Mesendoderm (in vitro differentiated cells): ENCODE measurements at regions not wholly inside any gene's neighbourhood (a gene's known extent, or its start where the extent isn't known, plus 50 kb on each side); places are given as distances from the start of the nearest gene placed in this dataset.

Experiments
- DNase-seq: peaks from one replicate; pipeline ENCODE4 v3.0.0; 2013
- H2AK5ac ChIP-seq: 2 replicates; pipeline ENCODE4 v1.6.1; 2013; ENCODE audit warnings: low read length, inconsistent platforms
- H2BK120ac ChIP-seq: 2 replicates; pipeline ENCODE4 v1.6.1; 2013; ENCODE audit warnings: low read depth, mild to moderate bottlenecking, low read length, moderate library complexity, mixed read lengths
- H2BK15ac ChIP-seq: replicated peaks from 2 replicates; pipeline ENCODE4 v1.6.1; 2013; ENCODE audit warnings: low read depth, mild to moderate bottlenecking, moderate library complexity
- H2BK5ac ChIP-seq: 2 replicates; pipeline ENCODE4 v1.6.1; 2013; ENCODE audit warnings: low read length, inconsistent platforms
- H3K18ac ChIP-seq: 2 replicates; pipeline ENCODE4 v1.6.1; 2013; ENCODE audit warnings: mild to moderate bottlenecking, low read length, mixed read lengths
- H3K23ac ChIP-seq: one replicate; pipeline ENCODE4 v1.6.1; 2013; ENCODE audit warnings: low read length
- H3K27ac ChIP-seq: 2 replicates; pipeline ENCODE4 v1.5.1; 2013; ENCODE audit warnings: low read depth, mild to moderate bottlenecking, inconsistent platforms, low read length, moderate library complexity
- H3K27me3 ChIP-seq: 2 replicates; pipeline ENCODE4 v1.6.1; 2013; ENCODE audit warnings: low read length, control low read depth, mild to moderate bottlenecking, inconsistent platforms; ENCODE audit not compliant: insufficient read depth, poor library complexity
- H3K36me3 ChIP-seq: 2 replicates; pipeline ENCODE4 v1.6.1; 2013; ENCODE audit warnings: low read length, inconsistent platforms; ENCODE audit not compliant: control insufficient read depth, insufficient read depth
- H3K4ac ChIP-seq: one replicate; pipeline ENCODE4 v1.6.1; 2013; ENCODE audit warnings: low read depth, mild to moderate bottlenecking, low read length, moderate library complexity
- H3K4me1 ChIP-seq: 2 replicates; pipeline ENCODE4 v1.6.1; 2013; ENCODE audit warnings: low read depth, low read length, inconsistent platforms; ENCODE audit not compliant: control insufficient read depth
- H3K4me2 ChIP-seq: 2 replicates; pipeline ENCODE4 v1.6.1; 2013; ENCODE audit warnings: low read length
- H3K4me3 ChIP-seq: 2 replicates; pipeline ENCODE4 v1.5.1; 2013; ENCODE audit warnings: mild to moderate bottlenecking, low read length
- H3K56ac ChIP-seq: one replicate; pipeline ENCODE4 v1.6.1; 2013; ENCODE audit warnings: low read length
- H3K79me1 ChIP-seq: 2 replicates; pipeline ENCODE4 v1.6.1; 2013; ENCODE audit warnings: low read length, inconsistent platforms
- H3K79me2 ChIP-seq: 2 replicates; pipeline ENCODE4 v1.6.1; 2013; ENCODE audit warnings: mild to moderate bottlenecking, low read length; ENCODE audit not compliant: control insufficient read depth, insufficient read depth
- H3K9ac ChIP-seq: 2 replicates; pipeline ENCODE4 v1.6.1; 2013; ENCODE audit warnings: low read length, inconsistent platforms
- H4K5ac ChIP-seq: one replicate; pipeline ENCODE4 v1.6.1; 2013; ENCODE audit warnings: low read length
- H4K8ac ChIP-seq: one replicate; pipeline ENCODE4 v1.6.1; 2013; ENCODE audit warnings: low read depth, mild to moderate bottlenecking, control low read depth, low read length, moderate library complexity
- WGBS: extraction: QIAGEN DNeasy Blood & Tissue Kit; methylation state at CpG from one replicate; pipeline ENCODE4 v1.1.7; 2013; ENCODE audit warnings: low lambda C conversion rate, missing lambda C conversion rate; ENCODE audit not compliant: insufficient coverage; ENCODE audit errors: extremely low coverage; 5-methylcytosine and 5-hydroxymethylcytosine counted together

DNA sequence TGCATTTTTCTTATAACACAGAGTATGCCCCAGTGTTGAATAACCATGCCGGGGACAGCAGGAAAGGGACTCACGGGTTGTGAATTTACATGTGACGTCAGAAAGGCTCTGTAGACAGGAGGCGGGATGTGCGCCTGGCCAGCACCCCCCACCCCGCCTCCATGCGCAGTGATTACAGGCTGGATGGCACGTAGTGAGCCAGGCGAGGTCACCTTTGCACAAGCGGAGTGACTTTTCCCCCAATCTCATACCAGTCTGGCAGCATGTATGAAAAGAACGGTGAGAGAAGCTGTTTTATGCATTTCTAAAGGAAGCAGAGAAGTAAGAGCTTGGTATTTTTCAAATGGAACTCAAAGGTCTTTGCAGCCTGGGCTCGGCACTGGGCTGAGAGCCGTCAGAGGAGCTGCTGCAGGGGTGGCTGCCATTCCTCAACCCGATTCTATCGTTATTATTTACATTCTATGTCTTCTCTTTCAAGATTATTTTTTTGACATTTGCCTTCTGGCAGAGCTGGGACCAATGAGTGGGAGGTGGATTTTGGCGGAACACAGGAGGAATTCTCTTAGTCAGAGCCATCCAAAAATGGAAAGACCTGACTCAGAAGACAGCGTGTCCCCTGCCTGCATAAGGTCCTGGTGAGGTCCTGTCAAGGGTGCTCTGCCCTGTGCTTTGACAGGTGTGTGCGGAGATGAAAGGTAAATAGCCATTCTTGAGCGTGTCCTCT is 115.6 kb upstream of the SLC45A1 start:
- Histone ChIP-seq H3K56ac (no peak overlapping the region), H3K4me2 (no peak overlapping the region), H3K4me3 (no peak overlapping the region), H4K8ac (no peak overlapping the region), H3K36me3 (no peaks in the 10 kb centered on the region), H4K5ac (no peak overlapping the region), H3K23ac (no peak overlapping the region), H3K27ac (no peak overlapping the region), H2BK15ac (no peak overlapping the region), H3K18ac (no peak overlapping the region), H3K27me3 (no peaks in the 10 kb centered on the region), H3K4ac (no peak overlapping the region), H2BK5ac (no peak overlapping the region), H2BK120ac (no peak overlapping the region), H3K79me2 (no peaks in the 10 kb centered on the region), H3K4me1 (peaks cover 2% of the 10 kb centered on the region), H3K9ac (no peak overlapping the region), H2AK5ac (no peak overlapping the region), H3K79me1 (no peaks in the 10 kb centered on the region)
- no CpG with 5 or more reads among the region's 19 CpGs for WGBS
- no peak for DNase-seq

DNA sequence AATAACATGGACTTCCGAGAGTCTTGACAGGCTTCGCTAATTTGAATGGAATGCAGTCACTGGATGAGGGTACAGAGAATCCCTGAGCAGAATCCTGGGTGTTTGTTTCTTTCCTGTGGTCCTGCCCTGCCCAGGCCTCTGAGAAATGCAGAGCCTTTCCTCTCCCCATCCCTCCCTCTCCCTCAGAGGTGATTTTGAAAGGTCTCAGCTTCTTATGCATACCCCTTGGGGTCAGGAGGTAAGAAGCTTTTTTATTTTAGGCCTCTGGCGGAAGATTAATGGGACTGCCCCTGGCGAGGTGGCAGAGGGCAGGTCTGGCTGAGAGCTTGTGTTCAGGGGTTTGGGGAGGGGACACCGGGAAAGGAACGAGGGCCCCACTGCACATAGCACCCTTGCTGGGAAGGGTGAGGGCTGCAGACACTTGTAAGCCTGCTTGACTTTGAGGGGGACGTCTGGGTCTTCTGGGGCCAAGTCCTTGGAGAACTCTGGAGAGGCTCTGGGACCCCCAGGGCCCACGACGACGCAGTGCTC is 116.5 kb upstream of the SLC45A1 start:
- Histone ChIP-seq H3K4me2 (no peak overlapping the region), H3K23ac (no peak overlapping the region), H3K4me1 (peaks cover 2% of the 10 kb centered on the region), H3K79me2 (no peaks in the 10 kb centered on the region), H4K8ac (no peak overlapping the region), H3K4ac (no peak overlapping the region), H3K27ac (peak overlapping the region; percentile 27), H2BK15ac (no peak overlapping the region), H3K36me3 (no peaks in the 10 kb centered on the region), H3K56ac (peak overlapping the region; percentile 71), H3K4me3 (no peak overlapping the region), H4K5ac (no peak overlapping the region), H3K27me3 (no peaks in the 10 kb centered on the region), H3K79me1 (no peaks in the 10 kb centered on the region), H2AK5ac (no peak overlapping the region), H2BK120ac (no peak overlapping the region), H3K18ac (no peak overlapping the region), H3K9ac (no peak overlapping the region), H2BK5ac (no peak overlapping the region)
- peak; percentile 74 for DNase-seq
- no CpG with 5 or more reads among the region's 10 CpGs for WGBS

DNA sequence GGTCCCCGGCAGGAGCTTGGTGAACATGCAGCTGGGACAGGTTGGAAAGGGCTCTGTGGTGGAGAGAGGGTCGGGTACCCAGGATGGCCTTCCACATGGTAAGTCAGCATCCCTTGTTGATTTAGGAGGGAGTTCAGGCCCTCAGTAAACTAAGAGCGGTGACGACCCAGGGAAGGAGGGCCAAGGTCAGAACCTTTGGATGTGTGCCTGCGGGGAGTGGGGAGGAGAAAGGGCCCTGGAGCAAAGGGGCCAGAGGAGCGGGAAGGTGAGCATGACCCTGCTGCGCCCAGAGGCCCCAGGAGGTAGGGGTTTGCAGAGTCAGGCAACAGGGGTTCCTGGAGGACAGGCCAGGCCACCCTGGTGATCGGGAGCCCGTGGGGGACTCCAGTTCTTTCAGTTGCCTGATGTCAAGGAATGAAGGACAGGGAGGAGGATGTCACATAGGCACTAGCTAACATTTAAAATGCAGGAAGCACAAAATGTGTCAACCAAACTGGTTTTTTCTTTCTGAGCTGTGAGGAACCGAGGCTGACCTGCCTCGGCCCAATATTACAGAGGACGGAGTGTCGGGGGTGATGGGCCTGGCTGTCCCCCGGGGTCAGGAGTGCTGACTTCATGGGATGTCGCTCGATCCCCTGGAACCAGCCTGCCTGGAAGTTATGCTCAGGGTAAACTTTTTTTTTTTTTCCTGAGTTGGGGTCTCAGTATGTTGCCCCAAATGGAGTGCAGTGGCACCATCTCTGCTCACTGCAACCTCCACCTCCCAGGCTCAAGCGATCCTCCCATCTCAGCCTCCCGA is 117.4 kb upstream of the SLC45A1 start:
- Histone ChIP-seq H3K27me3 (no peaks in the 10 kb centered on the region), H2BK120ac (no peak overlapping the region), H3K79me1 (no peaks in the 10 kb centered on the region), H2BK5ac (no peak overlapping the region), H3K4me3 (no peak overlapping the region), H3K9ac (no peak overlapping the region), H3K23ac (no peak overlapping the region), H3K56ac (peak overlapping the region; percentile 7), H4K8ac (no peak overlapping the region), H3K36me3 (no peaks in the 10 kb centered on the region), H3K4ac (no peak overlapping the region), H3K4me2 (no peak overlapping the region), H4K5ac (no peak overlapping the region), H3K79me2 (no peaks in the 10 kb centered on the region), H3K18ac (no peak overlapping the region), H2AK5ac (no peak overlapping the region), H2BK15ac (no peak overlapping the region), H3K4me1 (peaks cover 2% of the 10 kb centered on the region), H3K27ac (no peak overlapping the region)
- WGBS: no CpG with 5 or more reads among the region's 18 CpGs
- no peak for DNase-seq

DNA sequence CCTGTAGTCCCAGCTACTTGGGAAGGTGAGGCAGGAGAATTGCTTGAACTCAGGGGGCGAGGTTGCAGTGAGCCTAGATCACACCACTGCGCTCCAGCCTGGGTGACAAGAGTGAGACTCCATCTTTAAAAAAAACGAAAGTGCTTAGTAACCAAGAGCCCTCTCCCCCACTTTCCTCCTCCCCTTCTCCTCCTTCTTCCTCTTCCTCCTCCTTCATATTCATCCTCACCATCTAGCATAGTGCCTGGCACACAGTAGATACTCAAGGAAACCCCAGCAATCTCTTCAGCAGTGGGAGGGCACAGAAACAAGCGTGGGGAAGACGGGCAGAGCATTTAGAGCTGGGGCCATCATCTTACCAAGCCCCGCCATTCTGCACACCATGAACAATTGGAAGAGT is 119.4 kb upstream of the SLC45A1 start:
- DNase-seq: no peak
- Histone ChIP-seq H2BK120ac (no peak overlapping the region), H3K56ac (no peak overlapping the region), H3K23ac (no peak overlapping the region), H3K79me2 (no peaks in the 10 kb centered on the region), H4K5ac (no peak overlapping the region), H3K9ac (no peak overlapping the region), H4K8ac (no peak overlapping the region), H3K27me3 (no peaks in the 10 kb centered on the region), H3K4me2 (no peak overlapping the region), H2BK15ac (no peak overlapping the region), H3K4me3 (no peak overlapping the region), H2AK5ac (no peak overlapping the region), H3K36me3 (no peaks in the 10 kb centered on the region), H2BK5ac (no peak overlapping the region), H3K18ac (no peak overlapping the region), H3K4me1 (peaks cover 2% of the 10 kb centered on the region), H3K4ac (no peak overlapping the region), H3K79me1 (no peaks in the 10 kb centered on the region), H3K27ac (no peak overlapping the region)
- WGBS: no CpG with 5 or more reads among the region's 6 CpGs

DNA sequence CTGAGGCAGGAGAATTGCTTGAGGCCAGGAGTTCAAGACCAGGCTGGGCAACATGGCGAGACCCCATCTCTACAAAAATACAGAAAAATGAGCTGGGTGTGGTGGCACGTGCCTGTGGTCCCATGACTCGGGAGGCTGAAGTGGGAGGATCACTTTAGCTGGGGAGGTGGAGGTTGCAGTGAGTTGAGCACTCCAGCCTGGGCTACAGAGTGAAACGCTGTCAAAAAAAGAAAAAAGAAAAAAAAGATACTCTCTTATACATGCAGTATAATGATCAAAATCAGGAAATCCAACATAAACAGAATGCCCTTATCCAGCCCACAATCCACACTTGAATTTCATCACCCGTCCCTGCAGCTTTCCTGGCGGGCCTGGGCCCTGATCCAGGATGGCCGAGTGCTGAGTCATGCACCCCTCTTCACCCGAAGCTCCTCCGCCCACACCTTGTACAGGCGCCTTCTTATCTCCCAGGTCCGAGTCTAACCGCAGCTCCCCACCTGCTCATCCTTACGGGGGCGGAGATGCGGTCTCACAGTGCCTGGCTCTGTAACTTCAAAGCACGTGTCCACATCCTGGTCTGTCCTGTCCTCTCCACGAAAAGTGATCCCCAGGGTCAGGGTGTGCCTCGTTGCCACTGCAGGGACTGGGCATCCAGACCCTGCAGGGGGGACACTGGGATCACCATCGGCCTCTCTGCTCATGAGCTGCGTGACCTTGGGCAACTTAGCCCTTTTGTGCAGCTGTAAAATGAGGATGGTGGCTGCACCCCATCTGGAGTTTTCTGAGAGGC is 120.2 kb upstream of the SLC45A1 start:
- no CpG with 5 or more reads among the region's 20 CpGs for WGBS
- no peak overlapping the region for H3K27ac ChIP-seq

More for the DNA sequence above, 120.2 kb upstream of the SLC45A1 start:
- Histone ChIP-seq H3K79me2 (no peaks in the 10 kb centered on the region), H2BK5ac (no peak overlapping the region), H3K56ac (no peak overlapping the region), H3K4me1 (peaks cover 2% of the 10 kb centered on the region), H4K5ac (no peak overlapping the region), H3K23ac (no peak overlapping the region), H3K36me3 (no peaks in the 10 kb centered on the region), H2AK5ac (no peak overlapping the region), H3K79me1 (no peaks in the 10 kb centered on the region), H2BK15ac (no peak overlapping the region), H3K4ac (no peak overlapping the region), H3K27me3 (no peaks in the 10 kb centered on the region), H4K8ac (no peak overlapping the region), H2BK120ac (no peak overlapping the region), H3K18ac (no peak overlapping the region), H3K9ac (no peak overlapping the region), H3K4me3 (no peak overlapping the region), H3K4me2 (no peak overlapping the region)
- peak; percentile 72 for DNase-seq
